NCI-H510A treated with DMSO at 0.1 percent for 48 hours (cell line): ENCODE measurements at regions not wholly inside any gene's neighbourhood (a gene's known extent, or its start where the extent isn't known, plus 50 kb on each side); places are given as distances from the start of the nearest gene placed in this dataset.
"Not testable (repeated sequence)": the region's sequence is repeated elsewhere in the genome, so short reads cannot be mapped to it uniquely, and the experiment has no call there.

Experiments
- DNase-seq: peaks from one replicate; lab custom pipeline; 2025; lab: John Stamatoyannopoulos, UW

DNA sequence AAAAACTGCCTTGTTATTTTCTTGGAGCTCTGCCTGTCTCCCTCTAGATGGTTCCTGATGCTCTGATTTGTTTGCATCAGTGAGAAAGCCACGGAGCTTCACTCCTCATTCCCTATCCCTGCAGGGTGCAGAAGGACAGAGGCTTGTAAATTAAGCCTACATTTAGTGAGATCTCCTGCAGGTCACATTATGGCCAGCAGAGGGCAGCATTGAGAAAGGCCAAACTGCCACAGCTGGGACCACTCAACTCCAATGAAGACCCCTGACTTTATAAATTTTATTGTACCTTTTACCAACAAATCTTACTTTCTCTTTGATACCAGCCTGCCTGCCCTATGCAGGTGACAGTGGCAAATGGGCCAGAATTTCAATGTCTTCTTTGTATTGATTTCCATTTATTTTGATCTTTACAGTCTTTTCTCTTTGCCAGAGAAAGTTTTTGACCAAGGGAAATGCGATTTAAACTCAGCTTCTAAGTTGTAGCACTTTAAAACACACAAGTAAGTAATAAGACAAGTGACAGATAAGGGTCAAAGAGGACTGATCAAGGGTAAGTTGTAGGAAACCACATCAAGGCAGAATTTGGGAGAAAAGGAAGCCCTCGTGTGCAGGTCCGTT, 1029.1 kb upstream of the KLHL29 start:
- peak; percentile 9 for DNase-seq

DNA sequence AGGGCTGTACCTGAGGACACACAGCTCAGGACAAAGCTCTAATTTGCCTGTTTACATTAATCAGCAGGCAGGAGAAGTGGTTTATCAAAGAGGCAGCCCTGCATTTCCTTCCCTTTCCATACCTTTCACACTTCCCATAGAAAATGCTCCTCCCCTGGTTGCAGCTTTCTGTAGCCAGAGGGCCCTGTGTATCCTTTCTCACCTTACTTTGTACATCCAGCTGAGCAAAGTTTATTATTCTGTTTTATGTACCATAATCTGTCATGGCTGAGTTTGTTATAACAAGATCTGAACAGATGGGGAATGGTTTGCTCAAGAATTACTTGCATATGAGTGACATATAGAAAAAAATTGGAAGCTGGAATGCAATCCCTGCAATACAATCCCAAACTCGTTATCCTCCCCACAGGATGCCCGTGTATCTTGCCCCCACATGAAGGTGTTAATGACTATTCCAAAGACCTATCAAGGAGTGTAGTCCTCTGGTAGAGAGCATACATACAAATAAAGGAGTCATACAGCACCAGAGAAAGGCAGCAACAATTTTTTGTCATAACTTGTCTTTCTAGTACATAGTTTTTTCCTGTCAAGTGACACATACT, 1025.8 kb upstream of the KLHL29 start:
- DNase-seq = no peak

DNA sequence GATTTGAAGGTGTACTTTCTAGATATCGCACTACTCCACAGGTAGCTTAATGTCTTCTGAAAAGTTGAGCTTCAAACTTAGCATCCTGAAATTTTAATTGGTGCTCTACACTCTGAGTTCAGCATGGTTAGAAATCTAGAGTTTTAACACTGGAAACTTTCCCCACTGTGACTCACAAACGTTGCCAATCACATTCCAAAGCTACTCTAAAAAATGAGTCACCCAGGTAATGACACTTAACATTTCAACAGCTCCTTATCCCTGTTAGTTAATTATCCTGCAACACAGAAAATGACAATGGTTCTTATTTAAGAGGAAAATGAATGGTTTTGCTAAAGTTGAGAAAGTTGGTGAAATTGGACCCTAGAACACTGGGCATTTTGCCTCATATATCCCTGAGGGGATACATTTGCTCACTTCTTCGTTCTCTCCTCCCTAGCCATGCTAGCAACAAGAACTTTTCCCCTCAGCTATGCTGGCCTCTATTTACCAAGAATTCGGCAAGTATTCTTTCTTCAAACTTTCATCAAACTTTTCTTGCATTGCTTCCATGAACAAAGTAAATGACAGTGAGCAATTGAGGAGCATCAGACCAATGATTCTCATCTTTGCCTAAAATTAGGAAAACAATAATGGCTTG, 1024.1 kb upstream of the KLHL29 start:
- DNase-seq = no peak

DNA sequence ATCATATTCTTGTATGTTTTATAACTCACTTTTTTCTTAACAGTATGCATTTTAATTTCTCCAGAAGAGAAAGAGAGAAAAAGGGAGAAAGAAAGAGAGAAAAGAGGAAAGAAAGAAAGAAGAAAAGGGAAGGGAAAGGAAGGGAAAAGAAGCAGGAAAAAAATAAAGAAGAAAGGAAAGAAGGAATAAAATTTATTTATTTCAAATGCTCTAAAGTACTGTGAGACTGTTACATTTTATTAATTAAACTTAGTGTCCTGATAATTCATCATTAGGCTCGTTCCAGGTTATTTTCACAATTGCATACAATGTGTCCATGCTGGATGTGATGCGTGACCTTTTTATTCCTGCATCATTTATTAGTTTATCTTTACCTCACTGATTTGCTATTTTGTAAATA, 1023.4 kb upstream of the KLHL29 start:
- DNase-seq = no peak

DNA sequence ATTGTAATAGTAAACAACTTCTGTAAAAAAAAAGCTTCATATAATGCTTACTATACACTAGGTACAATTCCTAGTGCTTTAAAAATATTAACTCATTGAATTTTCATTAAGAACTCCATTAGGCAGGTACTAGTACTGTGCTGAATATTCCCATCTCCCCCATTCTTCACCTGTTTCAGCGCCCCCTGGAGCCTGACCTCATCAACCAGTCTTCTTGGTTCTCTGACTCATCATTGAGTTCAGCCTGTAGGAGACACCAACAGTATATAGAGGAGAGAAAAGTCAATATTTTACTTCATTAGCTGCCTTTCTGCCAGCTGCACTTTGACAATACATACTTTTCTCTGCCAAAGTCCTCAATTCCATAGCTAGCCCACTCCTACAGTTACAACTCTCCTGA, 1009.9 kb upstream of the KLHL29 start:
- no peak for DNase-seq

DNA sequence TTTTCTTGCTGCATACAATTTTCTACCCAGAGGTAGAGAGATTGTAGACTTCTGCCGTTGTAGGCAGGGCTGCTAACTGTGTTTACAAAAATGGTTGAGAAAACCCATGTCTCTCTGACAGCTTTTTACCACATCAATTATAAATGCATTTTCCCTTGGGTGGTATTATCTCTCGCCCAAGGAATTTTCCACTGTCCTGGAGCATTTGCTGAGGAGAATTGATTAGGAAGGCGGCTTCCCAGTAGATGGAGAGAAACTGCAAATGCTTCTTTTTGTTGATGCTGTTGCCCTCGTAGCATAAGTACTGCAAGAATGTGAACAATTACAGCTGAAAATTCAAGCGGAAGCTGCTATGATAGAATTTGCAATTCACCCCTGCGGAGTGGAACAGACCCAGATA, 1007.7 kb upstream of the KLHL29 start:
- DNase-seq = no peak

DNA sequence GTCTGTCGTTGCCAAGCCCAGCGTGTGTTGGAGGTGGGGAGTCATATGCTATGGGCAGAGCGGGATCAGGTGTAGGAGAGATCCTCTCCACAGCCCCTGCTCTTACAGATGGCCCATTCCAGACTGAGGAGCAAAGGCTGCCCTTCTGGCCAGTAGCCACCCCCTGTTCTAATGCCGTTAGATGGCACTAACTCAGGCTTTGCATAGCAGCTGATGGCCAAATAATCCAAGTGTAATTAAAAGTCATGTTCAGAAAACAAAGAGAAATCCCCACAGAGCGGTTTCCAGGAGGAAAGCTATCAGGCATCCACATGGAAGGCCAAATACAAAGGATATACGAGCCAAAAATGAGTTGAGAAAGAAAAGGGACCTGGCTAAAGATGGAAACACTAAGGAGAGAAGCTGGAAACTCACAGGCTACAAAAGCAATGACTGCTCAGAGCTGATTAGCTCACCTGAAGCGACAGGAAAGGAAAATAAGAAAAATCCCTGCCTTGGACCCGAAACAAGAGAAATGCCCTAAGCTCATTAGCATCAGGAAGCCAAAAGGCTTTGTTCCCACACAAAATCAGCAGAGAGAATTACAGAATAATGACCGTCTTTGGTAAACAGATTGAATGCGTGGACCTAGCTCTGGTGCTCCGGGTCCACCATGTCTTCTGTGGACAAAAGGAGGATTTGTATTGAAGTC, 1002.4 kb upstream of the KLHL29 start:
- DNase-seq = no peak

DNA sequence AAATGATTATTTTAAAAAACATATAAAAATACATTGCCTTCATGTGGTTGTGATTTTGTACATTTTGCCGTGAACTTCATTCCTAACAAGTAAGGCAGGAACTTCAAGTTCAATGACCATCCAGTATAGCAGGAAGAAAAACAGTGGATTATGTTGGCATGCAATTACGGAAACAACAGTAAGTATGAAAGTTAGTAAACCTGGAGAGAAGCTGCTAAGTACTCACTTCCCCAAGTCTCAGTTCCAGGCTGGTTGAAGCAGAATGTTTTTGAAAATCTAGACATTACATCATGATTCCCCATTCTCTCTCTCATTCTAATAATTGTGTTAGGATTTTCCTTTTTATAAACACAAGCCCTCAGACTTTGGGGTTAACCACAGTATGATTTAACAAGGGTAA, 987.1 kb upstream of the KLHL29 start:
- DNase-seq = no peak

DNA sequence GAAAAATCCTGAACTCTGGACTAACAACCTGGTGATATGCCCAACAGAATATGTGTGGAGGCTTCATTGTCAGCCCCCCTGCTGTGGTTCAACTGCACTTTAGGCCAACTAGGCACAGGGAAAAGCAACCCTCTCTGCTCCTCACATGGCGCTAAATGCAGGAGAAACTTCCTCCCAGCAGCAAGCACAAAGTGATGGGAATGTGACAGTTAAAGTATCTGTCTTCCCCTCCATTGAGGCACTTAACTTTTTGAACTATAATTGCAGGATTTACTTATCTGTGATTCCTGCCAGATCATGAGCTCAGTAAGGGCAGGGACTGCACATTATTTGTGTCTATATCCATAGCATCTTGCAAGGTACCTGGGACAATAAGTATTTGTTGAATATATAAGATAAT, 981.2 kb upstream of the KLHL29 start:
- no peak for DNase-seq

DNA sequence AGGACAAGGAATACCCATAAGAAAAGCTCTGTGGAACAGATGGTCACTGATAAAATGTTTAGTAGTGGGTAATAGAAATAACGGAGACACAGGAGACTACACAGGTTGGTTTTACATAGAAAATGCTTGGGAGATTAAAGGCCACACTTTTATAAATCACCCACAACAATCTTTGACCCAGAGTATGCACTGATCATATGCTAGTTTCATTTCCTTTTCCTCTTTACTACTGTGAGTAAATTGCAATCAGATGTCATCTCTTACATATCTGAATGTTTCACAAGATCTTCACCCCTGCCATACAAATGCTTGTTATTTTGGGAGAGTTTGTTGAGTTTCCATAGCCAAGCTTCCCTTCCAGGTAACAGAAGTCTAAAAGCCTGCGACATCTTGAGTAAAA, 978.4 kb upstream of the KLHL29 start:
- no peak for DNase-seq

DNA sequence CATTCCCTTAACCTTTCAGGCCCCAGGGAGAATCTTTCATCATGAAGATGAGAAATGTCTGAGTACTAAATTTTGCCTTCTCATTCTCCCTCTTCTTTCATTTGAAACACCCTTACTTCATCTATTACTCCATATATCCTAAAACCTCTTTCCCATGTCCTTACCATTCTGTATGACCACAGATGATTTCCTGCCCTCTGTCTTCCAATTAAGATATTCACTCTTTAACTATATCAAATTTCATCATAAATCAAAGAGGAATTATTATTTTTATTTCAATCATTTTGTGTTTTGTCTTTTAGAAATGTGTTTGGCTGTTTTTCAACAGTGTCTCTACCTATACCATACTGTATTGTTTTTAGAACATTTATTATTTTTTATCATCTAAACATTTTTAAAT, 964.9 kb upstream of the KLHL29 start:
- no peak for DNase-seq

DNA sequence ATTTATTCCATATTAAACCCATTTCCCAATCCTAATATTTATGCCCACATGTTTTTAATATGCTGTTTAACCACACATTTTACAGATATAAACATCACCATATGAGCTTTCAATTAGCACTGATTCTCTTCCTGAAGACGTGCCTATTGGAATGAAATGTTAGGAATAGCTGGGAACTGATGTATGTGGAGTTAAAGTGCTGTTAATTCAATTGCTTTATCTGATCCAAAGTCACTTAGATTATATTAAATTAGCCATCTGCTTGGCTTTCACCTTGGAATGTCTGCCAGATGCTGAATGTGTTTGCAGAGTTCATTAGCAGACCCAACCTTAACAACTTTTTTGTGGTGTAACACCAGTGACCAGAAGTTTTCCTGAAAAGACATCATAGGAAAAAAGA, 942.9 kb upstream of the KLHL29 start:
- DNase-seq = no peak

DNA sequence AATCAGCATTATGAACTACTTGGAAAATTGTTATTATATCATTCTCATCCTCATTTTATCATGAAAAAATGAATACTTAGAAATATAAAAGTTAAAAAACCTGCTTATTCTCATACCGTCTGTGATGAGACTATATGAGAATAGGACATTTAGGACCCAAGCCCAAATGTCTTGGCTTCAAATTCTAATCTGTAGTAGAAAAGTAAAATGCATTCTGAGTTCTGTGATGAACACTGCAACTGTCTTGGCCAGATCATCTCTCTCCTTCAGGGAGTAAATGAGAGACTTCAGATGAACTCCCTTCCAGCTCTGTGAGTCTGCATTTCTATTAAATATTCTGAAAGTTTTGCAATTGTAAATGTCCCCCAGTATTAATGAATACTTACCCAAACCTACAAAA, 940.7 kb upstream of the KLHL29 start:
- DNase-seq = no peak

DNA sequence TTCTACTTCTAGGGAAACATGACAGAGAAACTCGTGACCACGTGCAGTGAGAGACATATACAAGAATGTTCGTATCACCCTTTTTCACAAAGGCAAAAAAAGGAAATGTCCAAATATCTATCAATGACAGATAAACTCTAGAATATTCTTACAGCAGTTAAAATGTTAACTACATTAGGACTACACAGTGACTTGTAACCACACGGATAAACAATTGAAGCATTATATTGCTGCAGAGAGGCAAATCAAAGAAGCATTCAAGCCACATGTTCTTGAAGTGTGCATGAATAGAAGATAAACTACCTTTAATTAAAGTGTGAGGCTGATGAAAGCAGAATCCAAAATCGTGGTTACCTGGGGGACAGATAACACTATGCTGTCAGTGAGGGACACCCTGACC, 935.3 kb upstream of the KLHL29 start:
- no peak for DNase-seq

DNA sequence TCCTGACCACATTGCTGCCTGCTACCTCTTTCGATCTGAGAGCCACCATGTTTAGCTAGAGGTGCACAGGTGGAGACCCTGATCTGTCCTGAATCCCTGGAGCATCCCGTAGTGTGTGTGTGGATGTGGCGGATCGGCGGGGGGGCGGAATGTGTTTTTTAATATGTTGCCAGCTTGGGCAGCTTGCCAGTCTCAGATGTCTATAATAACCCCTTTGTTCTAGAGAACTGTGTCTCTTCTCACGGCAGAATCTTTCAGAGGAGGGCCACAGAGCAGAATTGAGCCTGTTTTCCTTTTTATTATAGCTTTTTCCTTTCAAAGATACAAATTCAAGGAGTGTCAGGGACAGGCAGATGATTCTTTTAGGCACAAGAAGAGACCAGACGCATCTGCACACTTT, 934.1 kb upstream of the KLHL29 start:
- DNase-seq = no peak

DNA sequence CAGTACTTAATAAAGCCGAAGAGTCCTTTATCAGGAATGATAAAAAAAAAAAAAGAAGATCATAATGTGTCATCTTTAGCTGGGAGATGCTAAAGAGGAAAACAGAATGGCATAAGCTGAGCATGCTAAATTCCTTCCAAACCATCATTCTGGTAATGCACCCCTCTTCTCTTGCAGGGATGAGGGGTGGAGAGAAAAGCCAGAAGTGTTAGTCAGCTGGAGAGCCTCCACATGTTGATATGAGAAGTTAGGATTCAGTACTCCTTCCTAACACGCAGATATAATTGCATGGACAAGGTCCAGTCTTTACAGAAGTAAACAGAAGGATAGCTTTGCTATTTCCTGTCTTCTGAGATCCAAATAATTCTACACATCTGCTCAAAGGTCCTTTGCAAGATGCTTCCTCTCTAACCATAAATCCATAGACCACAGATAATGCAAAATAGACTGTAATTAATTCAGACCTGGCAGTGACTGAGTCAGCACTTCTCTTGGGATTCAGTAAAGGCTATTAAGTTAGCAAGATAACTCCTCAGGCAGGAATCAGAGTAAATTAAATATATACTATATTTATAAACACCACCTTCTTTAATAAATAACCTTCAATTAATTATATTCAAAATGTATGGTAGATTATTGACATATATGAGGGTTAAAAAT, 930.0 kb upstream of the KLHL29 start:
- no peak for DNase-seq

DNA sequence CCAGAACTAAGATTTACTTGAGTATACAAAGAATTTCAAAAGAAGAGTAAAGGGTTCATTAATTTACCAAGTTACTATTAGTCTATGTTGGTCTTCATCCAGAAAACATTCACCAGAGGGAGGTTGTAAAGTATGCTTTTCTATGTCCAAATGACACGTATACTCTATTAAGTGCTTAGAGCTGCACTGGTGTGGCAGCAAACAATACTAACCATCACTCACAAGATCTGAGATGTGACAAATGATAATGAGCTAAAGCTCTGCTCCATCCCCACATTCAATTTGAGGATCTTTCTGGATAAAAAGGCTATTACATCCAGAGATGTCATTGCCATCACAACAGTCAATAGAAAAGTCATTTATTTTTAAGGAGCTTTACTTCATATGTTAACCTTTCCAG, 926.5 kb upstream of the KLHL29 start:
- no peak for DNase-seq

DNA sequence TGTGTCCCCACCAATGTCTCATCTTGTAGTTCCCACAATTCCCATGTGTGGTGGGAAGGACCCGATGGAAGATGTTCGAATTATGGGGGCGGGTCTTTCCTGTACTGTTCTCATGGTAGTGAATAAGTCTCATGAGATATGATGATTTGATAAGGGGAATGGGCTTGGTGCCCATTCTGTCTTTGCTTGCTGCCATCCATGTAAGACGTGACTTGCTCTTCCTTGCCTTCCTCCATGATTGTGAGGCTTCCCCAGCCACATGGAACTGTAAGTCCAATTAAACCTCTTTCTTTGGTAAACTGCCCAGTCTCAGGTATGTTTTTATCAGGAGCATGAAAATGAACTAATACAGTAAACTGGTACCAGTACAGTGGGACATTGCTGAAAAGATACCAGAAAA, 909.9 kb upstream of the KLHL29 start:
- not testable (repeated sequence) for DNase-seq

DNA sequence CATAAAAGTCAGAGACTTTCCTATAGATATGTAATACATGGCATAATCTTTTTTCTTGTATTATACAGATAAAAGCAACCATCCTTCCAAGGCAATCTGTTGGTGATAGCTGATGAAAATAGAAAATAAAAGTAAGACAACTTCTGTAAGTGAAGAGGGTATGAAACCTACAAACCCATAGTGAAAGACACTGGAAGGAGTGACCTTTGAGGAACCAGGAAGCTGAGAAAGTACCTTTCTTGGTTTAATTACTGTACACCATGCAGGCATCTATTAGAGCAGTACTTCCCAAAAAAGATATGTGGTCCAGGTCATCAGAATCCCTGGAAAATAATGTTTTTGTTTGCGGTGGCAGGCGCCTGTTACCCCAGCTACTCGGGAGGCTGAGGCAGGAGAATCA, 906.6 kb upstream of the KLHL29 start:
- DNase-seq = no peak

DNA sequence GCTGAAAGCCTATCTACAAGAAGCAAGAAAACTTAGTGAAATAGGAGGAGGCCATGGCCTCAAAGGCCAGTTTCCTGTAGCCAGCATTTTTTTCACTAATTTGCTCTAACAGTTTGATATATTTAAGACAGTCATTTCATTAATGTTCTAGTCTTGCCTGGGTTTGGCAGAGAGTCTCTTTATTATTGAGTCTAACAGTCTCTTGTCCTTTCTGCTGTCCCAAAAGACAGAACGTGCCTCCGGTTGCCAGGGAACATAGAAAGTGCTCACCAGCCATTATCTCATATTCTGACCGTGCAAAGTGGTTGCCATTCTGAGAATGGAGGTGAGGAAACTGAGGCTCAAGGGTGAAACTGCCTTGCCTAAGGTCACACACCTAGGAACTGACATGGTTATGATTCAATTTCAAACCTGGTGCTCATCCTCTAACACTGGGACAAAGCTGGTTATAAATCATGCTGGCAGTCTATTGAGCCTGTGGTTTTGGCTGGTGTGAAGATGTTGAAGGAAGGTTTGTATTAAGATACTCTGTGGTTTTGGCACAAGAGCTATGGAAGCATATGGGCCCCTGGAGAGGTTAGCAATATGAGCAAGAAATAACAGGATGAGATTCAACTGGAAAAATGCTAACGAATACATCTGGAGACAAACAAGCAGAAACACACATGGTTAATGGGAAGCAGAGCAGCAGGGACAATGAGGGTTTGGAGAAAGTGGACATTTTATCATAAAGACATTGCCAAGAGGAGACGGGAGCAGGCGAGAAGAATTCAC, 903.3 kb upstream of the KLHL29 start:
- no peak for DNase-seq

DNA sequence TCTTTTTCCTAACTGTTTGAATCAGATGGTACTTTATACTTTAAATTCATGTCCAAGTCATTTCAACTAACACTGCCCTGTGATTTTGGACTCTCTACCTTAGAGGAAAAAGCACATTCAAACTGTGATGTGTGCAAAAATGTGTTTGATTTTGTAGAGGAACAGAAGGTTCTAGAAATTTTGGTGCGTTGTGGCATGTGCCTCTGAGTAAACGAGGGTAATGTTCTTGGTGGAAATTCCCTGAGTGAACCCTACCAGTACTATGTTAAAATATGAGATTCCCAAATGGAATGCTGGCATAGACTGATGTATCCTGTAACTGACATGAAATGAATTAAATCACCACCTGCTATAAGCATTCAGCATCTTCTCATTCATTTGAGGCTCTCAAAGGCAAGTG, 901.9 kb upstream of the KLHL29 start:
- DNase-seq = no peak

DNA sequence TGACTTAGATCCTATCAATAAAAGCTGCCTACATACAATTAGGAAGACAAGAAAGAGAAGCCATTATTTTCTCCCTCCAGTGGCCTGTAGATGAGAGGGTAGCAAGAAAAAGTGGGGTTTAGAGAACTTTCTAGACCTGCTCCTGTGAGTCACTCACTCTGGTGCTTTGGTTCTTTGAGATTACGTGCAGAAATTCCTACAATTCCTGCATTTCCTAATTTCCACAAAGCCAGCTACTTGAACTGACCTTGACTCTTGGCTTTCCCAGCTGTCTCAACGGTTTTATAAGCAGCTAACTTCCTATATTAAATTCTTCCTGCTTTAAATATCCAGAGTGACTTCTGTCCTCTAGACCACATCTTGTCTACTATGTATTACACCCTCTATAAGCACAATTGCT, 899.5 kb upstream of the KLHL29 start:
- no peak for DNase-seq
